ENCODE measurements at regions not wholly inside any gene's neighbourhood (a gene's known extent, or its start where the extent isn't known, plus 50 kb on each side); places are given as distances from the start of the nearest gene placed in this dataset.
"Not testable (repeated sequence)": the region's sequence is repeated elsewhere in the genome, so short reads cannot be mapped to it uniquely, and the experiment has no call there.

DNA sequence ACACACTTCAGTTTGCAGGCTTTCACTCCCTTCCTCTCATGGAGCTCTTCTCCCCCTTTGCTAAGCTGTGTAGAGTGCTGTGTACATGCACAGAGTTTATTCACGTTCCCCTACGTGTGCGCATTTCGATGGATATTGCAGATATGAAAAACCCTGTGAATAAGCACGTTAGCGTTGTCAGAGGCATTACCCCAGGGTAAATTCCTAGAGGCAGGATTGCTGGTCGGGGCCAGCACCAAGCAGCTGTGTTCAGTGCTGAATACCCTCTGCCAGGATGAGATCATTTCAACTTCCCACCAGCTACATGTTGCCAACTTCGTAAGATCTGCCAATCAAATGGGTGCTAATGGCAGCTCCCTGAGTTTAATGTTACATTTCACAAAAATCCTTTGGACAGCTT is 172.3 kb upstream of the PPP1R26 start:
- TF ChIP-seq CTCF (conservative IDR thresholded peaks at IDR 0.05; ENCODE audit: low read depth, low read length) = no peak
- H3K4me3 ChIP-seq (ENCODE audit: low read depth, low read length) = no peak overlapping the region
- no peak for DNase-seq (ENCODE audit: low read depth)

DNA sequence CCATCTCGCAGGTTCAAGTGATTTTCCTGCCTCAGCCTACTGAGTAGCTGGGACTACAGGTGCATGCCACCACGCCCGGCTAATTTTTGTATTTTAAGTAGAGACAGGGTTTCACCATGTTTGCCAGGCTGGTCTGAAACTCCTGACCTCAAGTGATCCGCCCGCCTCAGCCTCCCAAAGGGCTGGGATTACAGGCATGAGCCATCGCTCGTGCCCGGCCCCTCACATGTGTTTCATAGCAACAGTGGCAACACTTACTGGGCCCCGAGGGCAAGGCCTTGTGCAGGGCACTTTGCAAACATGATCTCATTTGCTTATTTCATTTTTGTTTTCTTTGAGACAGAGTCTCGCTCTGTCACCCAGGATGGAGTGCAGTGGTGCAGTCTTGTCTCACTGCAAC is 171.7 kb upstream of the PPP1R26 start:
- H3K4me3 ChIP-seq (ENCODE audit: low read depth, low read length); DNase-seq (ENCODE audit: low read depth): not testable (repeated sequence)

DNA sequence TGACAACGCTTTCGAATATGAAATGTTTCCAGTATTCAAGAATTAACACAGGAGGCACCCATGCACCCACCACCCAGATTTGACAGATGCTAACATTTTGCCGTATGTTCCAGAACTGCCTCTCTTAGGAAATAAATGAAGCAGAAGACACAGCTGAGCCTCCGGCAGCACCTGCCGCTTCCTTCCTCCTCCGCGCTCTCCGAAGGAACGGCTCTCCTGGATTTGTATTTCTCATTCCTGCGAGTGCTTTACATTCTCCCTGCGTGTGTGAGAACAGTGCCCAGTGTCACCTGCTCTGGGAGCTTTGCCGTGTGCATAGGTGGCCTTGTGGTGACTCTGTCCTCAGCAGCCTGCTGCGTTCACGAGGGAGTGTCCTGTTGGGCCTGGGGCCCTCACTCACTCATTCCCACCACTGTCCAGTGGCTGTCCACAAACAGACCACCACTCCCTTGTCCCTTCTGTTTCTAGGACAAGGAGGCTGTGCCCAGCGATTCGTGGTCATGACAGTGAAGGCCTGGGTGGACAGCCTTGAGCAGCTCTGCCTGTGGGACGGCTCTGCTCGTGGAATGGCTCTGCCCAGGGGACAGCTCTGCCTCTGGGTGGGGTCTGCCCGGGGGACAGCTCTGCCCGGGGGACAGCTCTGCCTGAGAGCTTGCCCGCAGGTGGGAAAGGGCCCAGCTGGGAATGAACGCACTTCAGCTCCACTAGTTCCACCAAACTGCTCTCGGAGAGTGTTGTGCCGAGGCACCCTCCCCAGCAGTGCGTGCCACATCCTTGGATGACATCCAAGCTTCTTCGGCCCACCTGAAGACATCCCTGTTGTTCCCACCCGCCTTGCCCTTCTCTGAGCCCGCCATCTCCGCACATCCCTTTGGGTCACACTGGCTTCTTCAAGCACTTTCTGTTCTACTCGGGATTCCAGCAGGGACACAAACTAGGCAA is 170.5 kb upstream of the PPP1R26 start:
- TF ChIP-seq CTCF (conservative IDR thresholded peaks at IDR 0.05; ENCODE audit: low read depth, low read length) = no peak
- no peak for DNase-seq (ENCODE audit: low read depth)
- H3K4me3 ChIP-seq (ENCODE audit: low read depth, low read length) = no peak overlapping the region

DNA sequence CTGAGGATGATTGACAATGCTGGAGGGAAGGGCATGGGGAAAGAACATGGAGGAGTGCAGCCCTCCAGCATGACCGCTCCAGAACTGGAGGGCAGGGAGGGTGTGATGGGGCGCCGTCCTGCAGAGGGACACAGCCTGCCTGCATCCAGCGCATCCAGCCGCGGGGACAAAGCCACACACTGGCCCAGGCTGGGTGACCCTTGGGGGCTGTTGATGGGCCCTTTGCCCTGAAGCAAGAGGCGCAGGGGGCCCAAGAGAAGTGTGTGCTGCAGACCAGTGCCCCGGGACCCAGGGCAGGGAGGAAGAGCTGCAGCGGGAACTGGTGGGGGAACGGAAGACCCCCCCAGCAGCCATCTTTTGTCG is 169.8 kb upstream of the PPP1R26 start:
- DNase-seq (ENCODE audit: low read depth) = no peak
- H3K4me3 ChIP-seq (ENCODE audit: low read depth, low read length) = no peak overlapping the region
- no peak for TF ChIP-seq CTCF (conservative IDR thresholded peaks at IDR 0.05; ENCODE audit: low read depth, low read length)

GRCh38 chr9:135310134-135310533 is 169.4 kb upstream of the PPP1R26 start:
- DNase-seq (ENCODE audit: low read depth) = no peak
- no peak for TF ChIP-seq CTCF (conservative IDR thresholded peaks at IDR 0.05; ENCODE audit: low read depth, low read length)

DNA sequence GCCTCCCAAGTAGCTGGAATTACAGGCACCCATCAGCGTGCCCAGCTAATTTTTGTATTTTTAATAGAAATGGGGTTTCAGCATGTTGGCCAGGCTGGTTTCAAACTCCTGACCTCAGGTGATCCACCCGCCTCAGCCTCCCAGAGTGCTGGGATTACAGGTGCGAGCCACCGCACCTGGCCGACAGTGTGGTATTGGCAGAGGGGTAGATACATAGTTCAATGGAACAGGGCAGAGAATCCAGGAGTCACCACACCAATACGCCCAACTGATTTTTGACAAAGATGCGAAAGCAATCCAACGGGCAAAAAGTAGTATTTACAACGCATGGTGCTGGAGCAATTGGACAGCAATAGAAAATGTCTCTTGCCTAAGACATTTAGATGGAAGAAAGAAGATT is 164.0 kb upstream of the PPP1R26 start:
- H3K4me3 ChIP-seq (ENCODE audit: low read depth, low read length) = no peak overlapping the region
- no peak for DNase-seq (ENCODE audit: low read depth)
- TF ChIP-seq CTCF (conservative IDR thresholded peaks at IDR 0.05; ENCODE audit: low read depth, low read length) = no peak

More at GRCh38 chr9:135310134-135310533, 169.4 kb upstream of the PPP1R26 start:
- H3K4me3 ChIP-seq (ENCODE audit: low read depth, low read length) = no peak overlapping the region

DNA sequence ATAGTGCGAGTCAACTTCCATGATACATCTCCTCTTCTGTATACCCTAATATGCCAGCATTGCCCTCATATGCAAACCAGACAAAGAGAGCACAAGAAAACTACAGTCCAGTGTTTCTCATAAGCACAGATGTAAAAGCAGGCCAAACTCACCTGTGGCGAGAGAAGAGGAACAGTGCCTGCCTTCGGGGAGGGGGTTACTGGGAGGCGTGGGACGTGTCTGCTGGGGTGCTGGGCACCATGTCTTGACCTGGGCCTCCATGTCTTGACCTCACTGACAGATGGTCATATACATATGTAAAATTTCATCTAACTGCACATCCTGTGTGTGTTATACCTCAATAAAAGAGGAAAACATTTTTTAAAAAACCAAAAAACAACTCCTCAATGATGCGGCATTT is 159.3 kb upstream of the PPP1R26 start:
- no peak for DNase-seq (ENCODE audit: low read depth)
- H3K4me3 ChIP-seq (ENCODE audit: low read depth, low read length) = no peak overlapping the region
- TF ChIP-seq CTCF (conservative IDR thresholded peaks at IDR 0.05; ENCODE audit: low read depth, low read length) = no peak

All from epithelial cell of proximal tubule (primary cell).